H1 (cell line): ENCODE measurements at regions not wholly inside any gene's neighbourhood (a gene's known extent, or its start where the extent isn't known, plus 50 kb on each side); places are given as distances from the start of the nearest gene placed in this dataset.

Experiments
- CTCF ChIA-PET: fragments of 300-600 bp; sonication (Branson Sonifier 250); formaldehyde crosslinking; loops from one replicate; lab custom pipeline; 2021; ENCODE audit not compliant: partially characterized antibody; lab: Charles Lee
- POLR2A ChIA-PET: fragments of 300-600 bp; sonication (Branson Sonifier 250); formaldehyde crosslinking; loops from one replicate; lab custom pipeline; 2021; ENCODE audit warnings: inconsistent platforms; ENCODE audit not compliant: partially characterized antibody; lab: Charles Lee
- DNase-seq, 2 experiments: peaks; one replicate each; pipeline versions ENCODE4 v3.0.0 to v3.0.0-alpha.2; 2010 to 2022; ENCODE audit warnings: low spot score in 2 of 2, low read depth in 1 of 2, mixed read lengths in 1 of 2
- FAIRE-seq: peaks from 2 replicates; lab custom pipeline; 2011; peaks lifted over from hg19 to GRCh38; lab: Jason Lieb, UNC
- H2AFZ ChIP-seq: 2 replicates; pipeline ENCODE4 v1.8.1; 2012; ENCODE audit warnings: low read length, inconsistent platforms
- H2AK5ac ChIP-seq: 2 replicates; pipeline ENCODE4 v1.6.1; 2013; ENCODE audit warnings: low read depth, low read length
- H2BK120ac ChIP-seq: replicated peaks from 2 replicates; pipeline ENCODE3; 2013; ENCODE audit warnings: low read depth, low read length, inconsistent platforms
- H2BK12ac ChIP-seq: 2 replicates; pipeline ENCODE4 v1.6.1; 2013; ENCODE audit warnings: low read depth, low read length
- H2BK15ac ChIP-seq: 2 replicates; pipeline ENCODE4 v1.6.1; 2013; ENCODE audit warnings: low read length
- H2BK20ac ChIP-seq: 2 replicates; pipeline ENCODE4 v1.6.1; 2013; ENCODE audit warnings: low read length
- H2BK5ac ChIP-seq: 2 replicates; pipeline ENCODE4 v1.6.1; 2013; ENCODE audit warnings: low read depth, low read length
- H3K14ac ChIP-seq: 2 replicates; pipeline ENCODE4 v1.6.1; 2013; ENCODE audit warnings: inconsistent platforms; ENCODE audit not compliant: insufficient read length
- H3K18ac ChIP-seq: 2 replicates; pipeline ENCODE4 v1.6.1; 2013; ENCODE audit warnings: low read length; ENCODE audit errors: extremely low read depth
- H3K23ac ChIP-seq: 2 replicates; pipeline ENCODE4 v1.6.1; 2013; ENCODE audit warnings: inconsistent platforms; ENCODE audit not compliant: insufficient read length
- H3K23me2 ChIP-seq: 2 replicates; pipeline ENCODE4 v1.6.1; 2013; ENCODE audit warnings: low read depth, low read length
- H3K27ac ChIP-seq: 2 replicates; pipeline ENCODE4 v1.6.1; 2011; ENCODE audit warnings: low read depth, low read length, inconsistent platforms
- H3K27me3 ChIP-seq, 4 experiments: replicated peaks in 1 of 4; 1 replicate in 1 of 4; 2 replicates in 3 of 4; pipeline versions ENCODE4 v1.6.1 to v1.8.1; 2011 to 2013; ENCODE audit warnings: low read length in 3 of 4, mild to moderate bottlenecking in 3 of 4, inconsistent platforms in 2 of 4, mixed read lengths in 2 of 4, moderate library complexity in 1 of 4; ENCODE audit not compliant: control insufficient read depth in 3 of 4, insufficient read depth in 3 of 4; ENCODE audit errors: extremely low read depth in 1 of 4
- H3K36me3 ChIP-seq, 4 experiments: 2 replicates each; pipeline versions ENCODE4 v1.6.1 to v1.8.1; 2011 to 2013; ENCODE audit warnings: mild to moderate bottlenecking in 4 of 4, low read length in 3 of 4, moderate library complexity in 2 of 4, control low read depth in 1 of 4, inconsistent platforms in 1 of 4; ENCODE audit not compliant: insufficient read depth in 4 of 4, control insufficient read depth in 2 of 4
- H3K4ac ChIP-seq: replicated peaks from 2 replicates; pipeline ENCODE3; 2013; ENCODE audit warnings: low read length, low read depth, mixed read lengths, inconsistent platforms; ENCODE audit not compliant: insufficient read length
- H3K4me1 ChIP-seq, 4 experiments: replicated peaks in 1 of 4; 1 replicate in 1 of 4; 2 replicates in 3 of 4; pipeline versions ENCODE4 v1.6.1 to v1.8.1; 2011 to 2013; ENCODE audit warnings: low read length in 3 of 4, inconsistent platforms in 2 of 4, mixed read lengths in 1 of 4; ENCODE audit not compliant: insufficient read depth in 4 of 4, control insufficient read depth in 3 of 4
- H3K4me2 ChIP-seq, 2 experiments: 2 replicates each; pipeline versions ENCODE4 v1.6.1 to v1.8.1; 2011 to 2013; ENCODE audit warnings: low read depth in 2 of 2, low read length in 2 of 2, control low read depth in 1 of 2, inconsistent platforms in 1 of 2, mild to moderate bottlenecking in 1 of 2; ENCODE audit not compliant: insufficient read depth in 1 of 2
- H3K4me3 ChIP-seq, 4 experiments: fragments of 200-600, 300-600 bp in 1 of 4; sonication (generic), shearing (Covaris generic), sonication (Bioruptor Twin) in 1 of 4; 2 replicates each; pipeline versions ENCODE4 v1.5.1 to v1.8.1; 2011 to 2016; ENCODE audit warnings: low read length in 4 of 4, low read depth in 3 of 4, control low read depth in 2 of 4, inconsistent platforms in 2 of 4, mild to moderate bottlenecking in 2 of 4, mixed read lengths in 1 of 4, moderate library complexity in 1 of 4; ENCODE audit not compliant: insufficient read depth in 2 of 4; ENCODE audit errors: extremely low read depth in 1 of 4
- H3K56ac ChIP-seq: replicated peaks from 2 replicates; pipeline ENCODE3; 2013; ENCODE audit warnings: low read depth, mild to moderate bottlenecking, mixed read lengths, low read length, inconsistent platforms; ENCODE audit not compliant: insufficient read length
- H3K79me1 ChIP-seq: 2 replicates; pipeline ENCODE4 v1.6.1; 2013; ENCODE audit warnings: low read depth, low read length, control low read depth
- H3K79me2 ChIP-seq, 2 experiments: 2 replicates each; pipeline versions ENCODE4 v1.6.1 to v1.8.1; 2012 to 2013; ENCODE audit warnings: low read length in 2 of 2, mild to moderate bottlenecking in 2 of 2, inconsistent platforms in 1 of 2; ENCODE audit not compliant: insufficient read depth in 2 of 2, control insufficient read depth in 1 of 2
- H3K9ac ChIP-seq, 4 experiments: replicated peaks in 1 of 4; 1 replicate in 1 of 4; 2 replicates in 3 of 4; pipeline versions ENCODE4 v1.6.1 to v1.8.1; 2011 to 2013; ENCODE audit warnings: low read depth in 3 of 4, low read length in 3 of 4, control low read depth in 2 of 4, mild to moderate bottlenecking in 2 of 4, moderate library complexity in 2 of 4, inconsistent platforms in 1 of 4; ENCODE audit errors: extremely low read depth in 1 of 4
- H3K9me3 ChIP-seq, 2 experiments: 2 replicates each; pipeline versions ENCODE4 v1.6.1 to v1.8.1; 2012 to 2013; ENCODE audit warnings: mild to moderate bottlenecking in 2 of 2, moderate library complexity in 2 of 2, control low read depth in 1 of 2, inconsistent platforms in 1 of 2, low read depth in 1 of 2, low read length in 1 of 2, mixed read lengths in 1 of 2; ENCODE audit not compliant: insufficient read depth in 2 of 2
- H4K20me1 ChIP-seq, 2 experiments: replicated peaks in 1 of 2; 2 replicates each; pipeline versions ENCODE3 to v1.8.1; 2011 to 2013; ENCODE audit warnings: inconsistent platforms in 2 of 2, low read length in 2 of 2, mild to moderate bottlenecking in 1 of 2; ENCODE audit not compliant: insufficient read depth in 2 of 2, control insufficient read depth in 1 of 2
- H4K5ac ChIP-seq: 2 replicates; pipeline ENCODE4 v1.6.1; 2013; ENCODE audit warnings: low read length, low read depth, mixed read lengths, inconsistent platforms; ENCODE audit not compliant: insufficient read length
- H4K8ac ChIP-seq: 2 replicates; pipeline ENCODE4 v1.8.0; 2013; ENCODE audit warnings: mild to moderate bottlenecking, moderate library complexity, low read length, inconsistent platforms; ENCODE audit not compliant: insufficient read depth; ENCODE audit errors: extremely low read depth
- H4K91ac ChIP-seq: replicated peaks from 2 replicates; pipeline ENCODE3; 2013; ENCODE audit warnings: low read length, mixed read lengths, inconsistent platforms; ENCODE audit not compliant: insufficient read length
- JUN ChIP-seq: IDR thresholded peaks from 2 replicates; pipeline ENCODE4 v1.6.1; 2011; ENCODE audit warnings: low read depth, mild to moderate bottlenecking, improper control_type of control experiment, low read length
- KDM4A ChIP-seq: IDR thresholded peaks from one replicate; pipeline ENCODE4 v1.7.1; 2012; ENCODE audit warnings: low read depth, mild to moderate bottlenecking, moderate library complexity, low read length, inconsistent platforms; ENCODE audit not compliant: severe bottlenecking
- SP1 ChIP-seq: IDR thresholded peaks from 2 replicates; pipeline ENCODE4 v1.6.1; 2011; ENCODE audit warnings: low read depth, low read length
- SRF ChIP-seq: IDR thresholded peaks from 2 replicates; pipeline ENCODE4 v1.6.1; 2011; ENCODE audit warnings: mild to moderate bottlenecking, low read depth, low read length, moderate library complexity
- WGBS, 2 experiments: shearing (Covaris generic) in 1 of 2; methylation state at CpG; one replicate each; pipeline versions ENCODE4 v1.1.6 to v1.1.7; 2013 to 2015; ENCODE audit warnings: low lambda C conversion rate in 2 of 2, mixed read lengths in 2 of 2, inconsistent platforms in 1 of 2, low coverage in 1 of 2, missing lambda C conversion rate in 1 of 2; ENCODE audit not compliant: insufficient replicate concordance in 2 of 2, insufficient coverage in 1 of 2, insufficient read length in 1 of 2; ENCODE audit errors: extremely low coverage in 1 of 2, missing lambda C conversion rate in 1 of 2; 5-methylcytosine and 5-hydroxymethylcytosine counted together
- TF ChIP-seq, protein P1 (sequence below): IDR thresholded peaks from 2 replicates; pipeline ENCODE4 v1.6.1; 2011; ENCODE audit warnings: low read length, improper control_type of control experiment

DNA sequence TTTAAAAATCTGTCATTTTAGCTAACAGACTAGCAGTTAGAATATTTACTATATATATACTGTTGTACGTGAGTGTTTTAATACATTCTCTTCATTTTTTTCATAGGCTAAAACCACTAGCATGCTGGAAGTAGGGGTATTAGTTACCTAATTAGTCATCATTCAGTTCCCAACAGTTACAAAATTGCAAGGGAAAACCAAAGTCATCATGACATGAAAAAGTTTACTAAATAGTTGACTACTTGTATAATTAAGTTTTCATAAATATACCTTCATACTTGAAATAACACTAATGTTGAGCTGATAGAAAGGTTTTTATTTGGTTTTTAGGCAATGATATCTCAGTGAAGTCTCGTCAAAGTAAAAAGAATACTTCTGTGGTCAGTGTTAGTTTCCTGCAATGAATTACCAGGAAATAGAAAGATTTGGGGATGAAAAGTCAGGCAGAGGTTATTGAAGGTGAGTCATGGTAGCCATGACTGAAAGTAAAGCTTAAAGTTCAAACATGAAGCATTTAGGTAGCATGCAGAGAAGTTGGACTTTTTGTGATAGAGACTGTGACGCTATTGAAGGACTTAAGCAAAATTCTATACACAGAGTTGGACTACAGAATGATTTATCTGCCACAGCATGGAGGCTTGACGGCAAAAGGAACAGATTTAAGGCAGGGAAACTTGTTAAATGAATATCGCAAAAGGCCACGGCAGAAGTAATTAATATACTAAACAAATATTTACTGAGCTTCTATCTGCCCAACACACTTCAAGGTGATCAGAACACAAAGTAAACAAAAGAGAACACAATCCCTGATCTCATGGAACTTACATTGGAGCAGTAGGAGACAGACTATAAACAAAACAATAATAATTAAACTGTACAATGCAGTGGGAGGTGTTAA is 828.1 kb upstream of the FAT3 start:
- CTCF ChIA-PET: no interaction called here
- DNase-seq (no peak), FAIRE-seq (no peak)
- H3K9me3 ChIP-seq: no peaks in the 10 kb centered on the region
- H4K5ac ChIP-seq: no peak overlapping the region
- H3K79me2 ChIP-seq: no peaks in the 10 kb centered on the region
- H3K4ac ChIP-seq: no peak overlapping the region
- H3K4me3 ChIP-seq: no peak overlapping the region
- H2BK5ac ChIP-seq: no peak overlapping the region
- TF ChIP-seq, protein P1, sequence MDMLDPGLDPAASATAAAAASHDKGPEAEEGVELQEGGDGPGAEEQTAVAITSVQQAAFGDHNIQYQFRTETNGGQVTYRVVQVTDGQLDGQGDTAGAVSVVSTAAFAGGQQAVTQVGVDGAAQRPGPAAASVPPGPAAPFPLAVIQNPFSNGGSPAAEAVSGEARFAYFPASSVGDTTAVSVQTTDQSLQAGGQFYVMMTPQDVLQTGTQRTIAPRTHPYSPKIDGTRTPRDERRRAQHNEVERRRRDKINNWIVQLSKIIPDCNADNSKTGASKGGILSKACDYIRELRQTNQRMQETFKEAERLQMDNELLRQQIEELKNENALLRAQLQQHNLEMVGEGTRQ: no peak
- TF ChIP-seq SRF (no peak), SP1 (no peak), KDM4A (no peak), JUN (no peak)
- H4K20me1 ChIP-seq: no peaks in the 10 kb centered on the region
- POLR2A ChIA-PET: no interaction called here
- WGBS, 2 experiments: 92% methylated on average over 6 of the region's 6 CpGs; no CpG with 5 or more reads in 1 of the 2 experiments
- H3K18ac ChIP-seq: no peak overlapping the region
- no peak overlapping the region for H2BK15ac ChIP-seq
- H2BK20ac ChIP-seq: no peak overlapping the region
- no peak overlapping the region for H4K8ac ChIP-seq
- no peaks in the 10 kb centered on the region for H3K36me3 ChIP-seq
- H2BK120ac ChIP-seq: no peak overlapping the region
- no peaks in the 10 kb centered on the region for H3K27me3 ChIP-seq
- no peaks in the 10 kb centered on the region for H3K23me2 ChIP-seq
- H3K14ac ChIP-seq: no peak overlapping the region
- no peaks in the 10 kb centered on the region for H3K79me1 ChIP-seq
- H2AFZ ChIP-seq: no peak overlapping the region
- H3K23ac ChIP-seq: no peak overlapping the region
- H4K91ac ChIP-seq: no peak overlapping the region
- H3K27ac ChIP-seq: no peak overlapping the region
- no peak overlapping the region for H3K56ac ChIP-seq
- H3K9ac ChIP-seq: no peak overlapping the region
- no peak overlapping the region for H3K4me2 ChIP-seq
- H2AK5ac ChIP-seq: no peak overlapping the region
- no peaks in the 10 kb centered on the region for H3K4me1 ChIP-seq
- H2BK12ac ChIP-seq: no peak overlapping the region
